Breast epithelium (tissue), 3 donors: ENCODE measurements at regions not wholly inside any gene's neighbourhood (a gene's known extent, or its start where the extent isn't known, plus 50 kb on each side); places are given as distances from the start of the nearest gene placed in this dataset.

Source experiments
- POLR2A ChIP-seq: fragments of 450-650 bp; IDR thresholded peaks from one replicate; pipeline ENCODE4 v1.6.1; 2016; ENCODE audit warnings: antibody characterized with exemption, mild to moderate bottlenecking, moderate library complexity
- POLR2AphosphoS5 ChIP-seq, 3 donors: sonication (generic); formaldehyde crosslinking; IDR thresholded peaks; one replicate each; pipeline ENCODE4 v1.6.1; 2017; ENCODE audit warnings: antibody characterized with exemption in 3 of 3
- TF ChIP-seq, protein P1 (sequence below), 3 donors: fragments of 450-650 bp; IDR thresholded peaks; one replicate each; pipeline ENCODE4 v1.5.1; 2016 to 2017; ENCODE audit warnings: antibody characterized with exemption in 3 of 3, mild to moderate bottlenecking in 3 of 3, moderate library complexity in 3 of 3

DNA sequence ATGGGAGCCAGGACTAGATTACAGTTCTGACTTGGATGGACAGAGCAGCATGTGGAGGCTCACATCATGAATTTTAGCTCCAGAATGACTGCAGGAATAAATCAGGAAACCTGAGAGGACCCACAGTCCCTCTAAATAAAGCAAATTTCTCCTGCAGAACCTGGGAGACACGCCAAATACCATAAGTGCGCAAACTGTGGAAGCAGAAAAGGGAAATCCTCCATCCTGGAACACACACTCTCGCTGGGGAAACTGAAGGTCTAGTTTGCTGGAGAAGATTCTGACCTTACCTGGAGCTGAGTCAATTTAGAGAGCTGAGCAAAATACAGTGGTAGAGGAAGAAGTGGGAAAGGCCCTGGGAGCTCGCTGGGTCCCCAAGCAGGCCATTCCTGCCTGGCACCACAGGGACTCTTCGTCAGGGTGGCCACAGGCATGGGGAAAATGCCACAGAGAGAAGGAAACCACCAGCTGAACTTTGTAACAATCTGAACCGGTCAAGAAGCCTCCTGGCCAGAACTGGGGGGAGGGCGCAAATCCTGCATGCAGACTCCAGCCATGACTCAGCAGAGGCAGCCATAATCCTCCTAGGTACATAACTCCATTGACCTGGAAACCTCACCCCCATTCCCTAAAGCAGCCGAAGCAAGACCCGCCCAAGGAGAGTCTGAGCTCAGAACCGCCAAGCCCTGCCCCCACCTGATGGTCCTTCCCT is 390.9 kb downstream of the LRRC70 start:
- TF ChIP-seq POLR2AphosphoS5 (IDR thresholded peaks at IDR 0.05) (no peak), POLR2A (no peak)
- TF ChIP-seq, protein P1, sequence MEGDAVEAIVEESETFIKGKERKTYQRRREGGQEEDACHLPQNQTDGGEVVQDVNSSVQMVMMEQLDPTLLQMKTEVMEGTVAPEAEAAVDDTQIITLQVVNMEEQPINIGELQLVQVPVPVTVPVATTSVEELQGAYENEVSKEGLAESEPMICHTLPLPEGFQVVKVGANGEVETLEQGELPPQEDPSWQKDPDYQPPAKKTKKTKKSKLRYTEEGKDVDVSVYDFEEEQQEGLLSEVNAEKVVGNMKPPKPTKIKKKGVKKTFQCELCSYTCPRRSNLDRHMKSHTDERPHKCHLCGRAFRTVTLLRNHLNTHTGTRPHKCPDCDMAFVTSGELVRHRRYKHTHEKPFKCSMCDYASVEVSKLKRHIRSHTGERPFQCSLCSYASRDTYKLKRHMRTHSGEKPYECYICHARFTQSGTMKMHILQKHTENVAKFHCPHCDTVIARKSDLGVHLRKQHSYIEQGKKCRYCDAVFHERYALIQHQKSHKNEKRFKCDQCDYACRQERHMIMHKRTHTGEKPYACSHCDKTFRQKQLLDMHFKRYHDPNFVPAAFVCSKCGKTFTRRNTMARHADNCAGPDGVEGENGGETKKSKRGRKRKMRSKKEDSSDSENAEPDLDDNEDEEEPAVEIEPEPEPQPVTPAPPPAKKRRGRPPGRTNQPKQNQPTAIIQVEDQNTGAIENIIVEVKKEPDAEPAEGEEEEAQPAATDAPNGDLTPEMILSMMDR (IDR thresholded peaks at IDR 0.05), result no peak
